Prostate gland (tissue), 2 donors: ENCODE measurements at regions not wholly inside any gene's neighbourhood (a gene's known extent, or its start where the extent isn't known, plus 50 kb on each side); places are given as distances from the start of the nearest gene placed in this dataset.

Source experiments
- CTCF ChIP-seq, 4 experiments: fragments of 200-600 bp in 2 of 4; fragments of 450-650 bp in 2 of 4; sonication (generic) in 2 of 4; IDR thresholded peaks; 1 replicate in 3 of 4; 2 replicates in 1 of 4; pipeline ENCODE4 v1.5.1; 2016 to 2019; ENCODE audit warnings: antibody characterized with exemption in 4 of 4, mild to moderate bottlenecking in 2 of 4, moderate library complexity in 2 of 4
- POLR2A ChIP-seq: fragments of 450-650 bp; IDR thresholded peaks from one replicate; pipeline ENCODE4 v1.6.1; 2016; ENCODE audit warnings: antibody characterized with exemption, mild to moderate bottlenecking

GRCh38 chr4:66885501-66886165 is 659.7 kb downstream of the CENPC start:
- TF ChIP-seq CTCF (IDR thresholded peaks at IDR 0.05): no peak
- no peak for TF ChIP-seq POLR2A
